ENCODE measurements at regions not wholly inside any gene's neighbourhood (a gene's known extent, or its start where the extent isn't known, plus 50 kb on each side); places are given as distances from the start of the nearest gene placed in this dataset.

DNA sequence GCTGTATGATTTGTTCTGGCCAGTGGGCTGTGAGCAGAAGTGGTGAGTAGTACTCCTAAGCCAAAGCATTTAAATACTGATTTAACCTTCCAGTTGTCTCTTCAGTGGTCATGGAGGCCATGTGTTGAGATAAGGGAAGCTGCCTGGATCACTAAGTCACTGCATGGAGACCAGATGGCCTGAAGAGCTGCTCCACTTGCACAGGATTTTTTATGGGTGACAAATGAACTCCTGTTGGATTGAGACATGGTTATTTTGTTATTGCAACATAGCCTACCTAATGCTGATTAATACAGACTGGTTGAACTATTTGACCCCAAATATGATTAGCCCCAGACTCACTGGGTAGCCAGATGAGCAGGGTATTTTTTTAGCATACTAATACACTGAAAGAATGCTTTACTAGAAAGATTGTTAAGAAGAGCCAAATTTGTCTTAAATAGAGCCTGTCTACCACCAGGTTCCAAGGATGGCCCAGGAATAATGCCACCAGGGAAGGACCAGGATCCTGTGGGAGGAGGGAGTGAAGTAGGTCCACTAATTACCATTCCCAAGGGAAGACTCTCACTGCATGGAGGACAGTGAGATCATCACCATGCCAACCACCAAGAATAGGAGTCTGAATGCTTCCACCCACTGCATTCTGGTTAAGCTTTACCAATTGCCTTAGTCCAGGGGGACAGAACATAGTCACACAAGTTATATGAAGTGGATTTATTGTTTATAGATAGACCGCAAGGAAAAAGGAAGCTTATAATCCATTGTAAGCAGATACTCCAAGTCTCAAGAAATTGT lies 187.4 kb upstream of the IRX6 start:
- Histone ChIP-seq H3K27ac (ENCODE audit: low read depth, low read length) (no peak overlapping the region), H3K4me3 (ENCODE audit: low read depth, low read length) (no peak overlapping the region), H2AFZ (ENCODE audit: low read length, unreplicated experiment) (no peak overlapping the region), H3K36me3 (ENCODE audit: insufficient read depth, low read length) (no peaks in the 10 kb centered on the region), H3K79me2 (ENCODE audit: control insufficient read depth, insufficient read depth, low read length, unreplicated experiment) (no peaks in the 10 kb centered on the region), H3K27me3 (ENCODE audit: insufficient read depth, low read length) (peaks cover 3% of the 10 kb centered on the region; the same call in 1 of the 2 replicates), H3K4me1 (ENCODE audit: control insufficient read depth, insufficient read depth, low read length, unreplicated experiment) (no peaks in the 10 kb centered on the region)

DNA sequence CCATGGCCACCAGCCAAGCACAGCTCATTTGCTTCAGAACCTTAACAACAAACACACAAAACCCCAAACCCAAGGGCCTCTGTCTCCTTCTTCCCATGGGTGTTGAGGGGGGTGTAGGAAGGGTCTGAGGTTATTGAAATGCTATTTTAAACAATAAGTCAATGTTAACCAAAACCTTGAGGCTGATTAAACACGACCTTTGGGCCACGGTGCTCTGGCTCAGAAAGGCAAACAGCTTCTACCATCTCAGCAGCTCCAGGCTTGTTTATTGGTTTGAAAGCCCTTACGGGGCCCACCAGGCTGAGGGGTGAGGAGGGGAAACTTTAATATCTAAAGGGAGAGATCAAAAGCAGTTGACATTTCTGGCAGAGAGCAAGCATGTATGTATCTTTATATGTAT lies 185.7 kb upstream of the IRX6 start:
- Histone ChIP-seq H2AFZ (ENCODE audit: low read length, unreplicated experiment) (no peak overlapping the region), H3K36me3 (ENCODE audit: insufficient read depth, low read length) (no peaks in the 10 kb centered on the region), H3K4me1 (ENCODE audit: control insufficient read depth, insufficient read depth, low read length, unreplicated experiment) (no peaks in the 10 kb centered on the region), H3K79me2 (ENCODE audit: control insufficient read depth, insufficient read depth, low read length, unreplicated experiment) (no peaks in the 10 kb centered on the region), H3K27ac (ENCODE audit: low read depth, low read length) (no peak overlapping the region), H3K4me3 (ENCODE audit: low read depth, low read length) (no peak overlapping the region), H3K27me3 (ENCODE audit: insufficient read depth, low read length) (peaks cover 3% of the 10 kb centered on the region; the same call in 1 of the 2 replicates)

DNA sequence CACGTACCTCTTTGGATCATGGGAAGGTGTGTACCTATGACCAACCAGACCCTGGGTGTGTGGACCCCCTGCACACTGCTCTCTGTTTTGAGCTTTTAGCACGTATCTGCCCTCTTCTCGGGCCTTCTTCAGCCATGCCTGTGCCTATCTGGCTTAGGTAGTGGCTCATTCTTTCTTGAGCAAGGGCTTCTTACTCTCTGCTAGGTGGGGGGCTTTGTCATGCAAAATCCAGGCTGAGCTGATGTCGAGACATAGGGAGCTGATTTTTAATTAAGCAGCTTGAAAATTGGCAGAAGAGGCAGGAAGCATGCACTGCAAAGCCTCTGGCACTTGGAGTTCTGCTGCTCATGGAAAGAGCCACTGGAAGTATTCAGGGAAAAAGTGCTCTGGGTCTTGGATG lies 181.6 kb upstream of the IRX6 start:
- Histone ChIP-seq H3K79me2 (ENCODE audit: control insufficient read depth, insufficient read depth, low read length, unreplicated experiment) (no peaks in the 10 kb centered on the region), H3K36me3 (ENCODE audit: insufficient read depth, low read length) (no peaks in the 10 kb centered on the region), H3K27ac (ENCODE audit: low read depth, low read length) (no peak overlapping the region), H2AFZ (ENCODE audit: low read length, unreplicated experiment) (no peak overlapping the region), H3K27me3 (ENCODE audit: insufficient read depth, low read length) (no peaks in the 10 kb centered on the region), H3K4me3 (ENCODE audit: low read depth, low read length) (no peak overlapping the region), H3K4me1 (ENCODE audit: control insufficient read depth, insufficient read depth, low read length, unreplicated experiment) (no peaks in the 10 kb centered on the region)

DNA sequence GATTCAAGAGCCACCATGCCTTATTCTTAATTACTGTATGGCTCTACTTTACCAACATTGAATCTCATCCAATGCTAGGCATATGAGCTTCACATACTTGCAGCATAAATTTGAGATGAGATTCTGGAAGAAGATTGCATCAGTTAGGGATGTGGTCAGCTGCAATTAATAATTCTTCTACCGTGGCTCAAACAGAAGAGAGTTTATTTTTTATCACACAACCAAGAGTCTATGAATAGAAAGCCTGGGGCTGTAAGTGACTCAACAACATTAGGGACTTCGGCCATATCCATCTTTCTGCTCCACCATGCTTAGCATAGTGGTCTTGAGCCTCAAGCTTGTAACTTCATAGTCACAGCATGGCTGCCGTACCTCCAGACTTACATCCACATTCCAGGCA lies 179.4 kb upstream of the IRX6 start:
- Histone ChIP-seq H3K36me3 (ENCODE audit: insufficient read depth, low read length) (no peaks in the 10 kb centered on the region), H3K4me3 (ENCODE audit: low read depth, low read length) (no peak overlapping the region), H3K27me3 (ENCODE audit: insufficient read depth, low read length) (peaks cover 4% of the 10 kb centered on the region; the same call in 1 of the 2 replicates), H3K4me1 (ENCODE audit: control insufficient read depth, insufficient read depth, low read length, unreplicated experiment) (no peaks in the 10 kb centered on the region), H2AFZ (ENCODE audit: low read length, unreplicated experiment) (no peak overlapping the region), H3K27ac (ENCODE audit: low read depth, low read length) (no peak overlapping the region), H3K79me2 (ENCODE audit: control insufficient read depth, insufficient read depth, low read length, unreplicated experiment) (no peaks in the 10 kb centered on the region)

DNA sequence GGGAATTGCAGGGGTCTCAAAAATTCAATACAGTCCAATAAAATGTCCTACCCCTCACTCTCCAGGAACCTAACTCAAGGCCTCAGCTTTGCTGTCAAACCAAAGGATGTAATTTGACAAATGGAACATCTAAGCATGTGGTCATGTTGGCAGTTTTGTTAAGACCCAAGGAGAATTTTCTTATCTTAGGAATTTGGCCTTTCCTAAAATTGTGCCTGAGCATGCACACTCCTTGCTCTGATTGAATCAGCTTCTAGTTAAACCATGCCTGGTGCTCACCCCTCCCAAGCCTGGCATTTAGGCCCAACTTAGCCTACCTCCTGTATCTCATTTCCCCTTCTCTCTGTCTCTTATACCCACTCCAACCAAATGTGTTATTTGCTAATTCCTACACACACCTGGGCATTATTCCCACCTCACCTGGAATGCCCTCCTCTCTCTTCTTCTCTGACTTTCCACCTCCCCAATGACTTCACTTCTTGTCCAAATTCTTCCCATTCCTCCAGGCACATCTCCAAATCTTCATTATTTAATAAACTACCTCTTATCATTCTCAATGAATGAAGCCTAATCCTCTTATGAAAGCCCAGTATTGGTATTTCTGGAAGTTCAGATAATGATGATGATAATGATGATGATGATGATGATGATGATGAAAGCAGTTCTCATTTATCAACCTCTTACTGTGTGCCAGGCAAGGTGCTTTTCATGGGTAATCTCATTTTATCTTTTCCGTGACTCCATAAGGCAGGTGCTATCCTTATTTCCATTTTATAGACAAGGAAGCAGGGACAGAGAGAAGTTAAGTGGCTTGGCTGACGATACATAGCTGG lies 178.0 kb upstream of the IRX6 start:
- no peaks in the 10 kb centered on the region for H3K4me1 ChIP-seq (ENCODE audit: control insufficient read depth, insufficient read depth, low read length, unreplicated experiment)
- no peak overlapping the region for H2AFZ ChIP-seq (ENCODE audit: low read length, unreplicated experiment)
- no peak overlapping the region for H3K27ac ChIP-seq (ENCODE audit: low read depth, low read length)
- H3K27me3 ChIP-seq (ENCODE audit: insufficient read depth, low read length), result peaks cover 4% of the 10 kb centered on the region; the same call in 1 of the 2 replicates
- no peaks in the 10 kb centered on the region for H3K36me3 ChIP-seq (ENCODE audit: insufficient read depth, low read length)
- H3K4me3 ChIP-seq (ENCODE audit: low read depth, low read length), result no peak overlapping the region
- no peaks in the 10 kb centered on the region for H3K79me2 ChIP-seq (ENCODE audit: control insufficient read depth, insufficient read depth, low read length, unreplicated experiment)

GRCh38 chr16:55146966-55147365 lies 177.0 kb upstream of the IRX6 start:
- Histone ChIP-seq H3K4me3 (ENCODE audit: low read depth, low read length) (no peak overlapping the region), H2AFZ (ENCODE audit: low read length, unreplicated experiment) (no peak overlapping the region), H3K4me1 (ENCODE audit: control insufficient read depth, insufficient read depth, low read length, unreplicated experiment) (no peaks in the 10 kb centered on the region), H3K27ac (ENCODE audit: low read depth, low read length) (no peak overlapping the region), H3K27me3 (ENCODE audit: insufficient read depth, low read length) (peaks cover 4% of the 10 kb centered on the region; the same call in 1 of the 2 replicates), H3K79me2 (ENCODE audit: control insufficient read depth, insufficient read depth, low read length, unreplicated experiment) (no peaks in the 10 kb centered on the region), H3K36me3 (ENCODE audit: insufficient read depth, low read length) (no peaks in the 10 kb centered on the region)

GRCh38 chr16:55147396-55147795 lies 176.6 kb upstream of the IRX6 start:
- Histone ChIP-seq H3K4me1 (ENCODE audit: control insufficient read depth, insufficient read depth, low read length, unreplicated experiment) (no peaks in the 10 kb centered on the region), H3K4me3 (ENCODE audit: low read depth, low read length) (no peak overlapping the region), H3K27ac (ENCODE audit: low read depth, low read length) (no peak overlapping the region), H3K36me3 (ENCODE audit: insufficient read depth, low read length) (no peaks in the 10 kb centered on the region), H3K27me3 (ENCODE audit: insufficient read depth, low read length) (peaks cover 4% of the 10 kb centered on the region; the same call in 1 of the 2 replicates), H2AFZ (ENCODE audit: low read length, unreplicated experiment) (no peak overlapping the region), H3K79me2 (ENCODE audit: control insufficient read depth, insufficient read depth, low read length, unreplicated experiment) (no peaks in the 10 kb centered on the region)

GRCh38 chr16:55149622-55150021 lies 174.4 kb upstream of the IRX6 start:
- Histone ChIP-seq H3K27me3 (ENCODE audit: insufficient read depth, low read length) (peaks cover 4% of the 10 kb centered on the region; the same call in 1 of the 2 replicates), H3K4me3 (ENCODE audit: low read depth, low read length) (no peak overlapping the region), H3K4me1 (ENCODE audit: control insufficient read depth, insufficient read depth, low read length, unreplicated experiment) (no peaks in the 10 kb centered on the region), H2AFZ (ENCODE audit: low read length, unreplicated experiment) (no peak overlapping the region), H3K27ac (ENCODE audit: low read depth, low read length) (no peak overlapping the region), H3K36me3 (ENCODE audit: insufficient read depth, low read length) (no peaks in the 10 kb centered on the region), H3K79me2 (ENCODE audit: control insufficient read depth, insufficient read depth, low read length, unreplicated experiment) (no peaks in the 10 kb centered on the region)

- no peaks in the 10 kb centered on the region for H3K4me1 ChIP-seq (ENCODE audit: control insufficient read depth, insufficient read depth, low read length, unreplicated experiment)
- no peaks in the 10 kb centered on the region for H3K79me2 ChIP-seq (ENCODE audit: control insufficient read depth, insufficient read depth, low read length, unreplicated experiment)
- H2AFZ ChIP-seq (ENCODE audit: low read length, unreplicated experiment), result no peak overlapping the region
- H3K4me3 ChIP-seq (ENCODE audit: low read depth, low read length), result no peak overlapping the region
- H3K36me3 ChIP-seq (ENCODE audit: insufficient read depth, low read length), result no peaks in the 10 kb centered on the region
- peaks cover 4% of the 10 kb centered on the region; the same call in 1 of the 2 replicates for H3K27me3 ChIP-seq (ENCODE audit: insufficient read depth, low read length)
- no peak overlapping the region for H3K27ac ChIP-seq (ENCODE audit: low read depth, low read length)
Observed at GRCh38 chr16:55151561-55152305, 172.3 kb upstream of the IRX6 start.

GRCh38 chr16:55152875-55153390 lies 171.1 kb upstream of the IRX6 start:
- no peaks in the 10 kb centered on the region for H3K4me1 ChIP-seq (ENCODE audit: control insufficient read depth, insufficient read depth, low read length, unreplicated experiment)
- H3K4me3 ChIP-seq (ENCODE audit: low read depth, low read length), result no peak overlapping the region
- no peak overlapping the region for H3K27ac ChIP-seq (ENCODE audit: low read depth, low read length)
- peaks cover 4% of the 10 kb centered on the region; the same call in 1 of the 2 replicates for H3K27me3 ChIP-seq (ENCODE audit: insufficient read depth, low read length)
- H3K79me2 ChIP-seq (ENCODE audit: control insufficient read depth, insufficient read depth, low read length, unreplicated experiment), result no peaks in the 10 kb centered on the region
- no peak overlapping the region for H2AFZ ChIP-seq (ENCODE audit: low read length, unreplicated experiment)
- no peaks in the 10 kb centered on the region for H3K36me3 ChIP-seq (ENCODE audit: insufficient read depth, low read length)
